ENCODE measurements at regions not wholly inside any gene's neighbourhood (a gene's known extent, or its start where the extent isn't known, plus 50 kb on each side); places are given as distances from the start of the nearest gene placed in this dataset.
A peak's percentile ranks its signal among the peaks of the same experiment; 100 is the strongest.

GRCh38 chr2:43158259-43158880 lies 68.0 kb downstream of the ZFP36L2 start:
- Histone ChIP-seq H3F3A (ENCODE audit: low read depth) (no peaks in the 10 kb centered on the region), H4K20me1 (ENCODE audit: insufficient read depth, low read length, poor library complexity, severe bottlenecking) (no peaks in the 10 kb centered on the region), H3K9me3 (ENCODE audit: insufficient read depth, low read depth, low read length) (no peaks in the 10 kb centered on the region), H2AFZ (ENCODE audit: low read length) (peak overlapping the region; percentile 83), H3K9me2 (replicated peaks; ENCODE audit: low read depth, low read length) (no peaks in the 10 kb centered on the region), H3K9ac (ENCODE audit: low read depth, low read length, poor library complexity, severe bottlenecking) (peak overlapping the region; percentile 55), H3K4me1 (ENCODE audit: insufficient read depth, low read length, poor library complexity, severe bottlenecking) (peaks cover 11% of the 10 kb centered on the region), H3K4me3 (ENCODE audit: low read length, poor library complexity, severe bottlenecking) (no peak overlapping the region), H3K79me2 (ENCODE audit: insufficient read depth, low read length) (no peaks in the 10 kb centered on the region), H3K27me3 (ENCODE audit: insufficient read depth, low read length, poor library complexity, severe bottlenecking) (no peaks in the 10 kb centered on the region), H3K4me2 (ENCODE audit: low read depth, low read length, poor library complexity, severe bottlenecking) (no peak overlapping the region), H3K36me3 (ENCODE audit: insufficient read depth, low read length) (no peaks in the 10 kb centered on the region)
- TF ChIP-seq CTCF (conservative IDR thresholded peaks at IDR 0.05; ENCODE audit: low read length) = no peak
- TF ChIP-seq EZH2phosphoT487 (IDR thresholded peaks at IDR 0.05; ENCODE audit: borderline replicate concordance) = no peak

- no peaks in the 10 kb centered on the region for H3K36me3 ChIP-seq (ENCODE audit: insufficient read depth, low read length)
- no peaks in the 10 kb centered on the region for H4K20me1 ChIP-seq (ENCODE audit: insufficient read depth, low read length, poor library complexity, severe bottlenecking)
- no peak overlapping the region for H2AFZ ChIP-seq (ENCODE audit: low read length)
- no peaks in the 10 kb centered on the region for H3F3A ChIP-seq (ENCODE audit: low read depth)
- no peaks in the 10 kb centered on the region for H3K79me2 ChIP-seq (ENCODE audit: insufficient read depth, low read length)
- H3K4me1 ChIP-seq (ENCODE audit: insufficient read depth, low read length, poor library complexity, severe bottlenecking) = peaks cover 11% of the 10 kb centered on the region
- no peak for TF ChIP-seq EZH2phosphoT487 (IDR thresholded peaks at IDR 0.05; ENCODE audit: borderline replicate concordance)
- TF ChIP-seq CTCF (conservative IDR thresholded peaks at IDR 0.05; ENCODE audit: low read length) = no peak
- no peak overlapping the region for H3K4me2 ChIP-seq (ENCODE audit: low read depth, low read length, poor library complexity, severe bottlenecking)
- H3K9me2 ChIP-seq (replicated peaks; ENCODE audit: low read depth, low read length) = no peaks in the 10 kb centered on the region
- H3K9ac ChIP-seq (ENCODE audit: low read depth, low read length, poor library complexity, severe bottlenecking) = peak overlapping the region; percentile 55
- no peaks in the 10 kb centered on the region for H3K9me3 ChIP-seq (ENCODE audit: insufficient read depth, low read depth, low read length)
- H3K4me3 ChIP-seq (ENCODE audit: low read length, poor library complexity, severe bottlenecking) = no peak overlapping the region
- no peaks in the 10 kb centered on the region for H3K27me3 ChIP-seq (ENCODE audit: insufficient read depth, low read length, poor library complexity, severe bottlenecking)
Measured at GRCh38 chr2:43157506-43158246, 68.7 kb downstream of the ZFP36L2 start.

GRCh38 chr2:43155851-43156411 lies 70.5 kb downstream of the ZFP36L2 start:
- Histone ChIP-seq H3K4me2 (ENCODE audit: low read depth, low read length, poor library complexity, severe bottlenecking) (no peak overlapping the region), H3K27me3 (ENCODE audit: insufficient read depth, low read length, poor library complexity, severe bottlenecking) (no peaks in the 10 kb centered on the region), H3K79me2 (ENCODE audit: insufficient read depth, low read length) (no peaks in the 10 kb centered on the region), H3K9me3 (ENCODE audit: insufficient read depth, low read depth, low read length) (no peaks in the 10 kb centered on the region), H2AFZ (ENCODE audit: low read length) (no peak overlapping the region), H3K4me1 (ENCODE audit: insufficient read depth, low read length, poor library complexity, severe bottlenecking) (peaks cover 11% of the 10 kb centered on the region), H3K4me3 (ENCODE audit: low read length, poor library complexity, severe bottlenecking) (no peak overlapping the region), H3K9ac (ENCODE audit: low read depth, low read length, poor library complexity, severe bottlenecking) (no peak overlapping the region), H3F3A (ENCODE audit: low read depth) (no peaks in the 10 kb centered on the region), H3K36me3 (ENCODE audit: insufficient read depth, low read length) (no peaks in the 10 kb centered on the region), H4K20me1 (ENCODE audit: insufficient read depth, low read length, poor library complexity, severe bottlenecking) (no peaks in the 10 kb centered on the region), H3K9me2 (replicated peaks; ENCODE audit: low read depth, low read length) (no peaks in the 10 kb centered on the region)
- no peak for TF ChIP-seq CTCF (conservative IDR thresholded peaks at IDR 0.05; ENCODE audit: low read length)

Measured in Loucy (cell line).